ENCODE measurements at regions not wholly inside any gene's neighbourhood (a gene's known extent, or its start where the extent isn't known, plus 50 kb on each side); places are given as distances from the start of the nearest gene placed in this dataset.
"Not testable (repeated sequence)": the region's sequence is repeated elsewhere in the genome, so short reads cannot be mapped to it uniquely, and the experiment has no call there.

- H3K9me3 Mint-ChIP-seq; H3K27me3 Mint-ChIP-seq (ENCODE audit: low read depth); CTCF ChIA-PET; H3K36me3 Mint-ChIP-seq (ENCODE audit: low read depth); H3K27ac Mint-ChIP-seq; intact Hi-C loops (cut with micrococcal nuclease); H3K4me3 Mint-ChIP-seq; H3K4me1 Mint-ChIP-seq (ENCODE audit: low read depth): not testable (repeated sequence)
- DNase-seq: peak; percentile 3
Measured at GRCh38 chr9:40361018-40361417, 767.5 kb downstream of the FOXD4L6 start.

GRCh38 chr9:40330958-40331357, 797.5 kb downstream of the FOXD4L6 start:
- H3K36me3 Mint-ChIP-seq (ENCODE audit: low read depth); H3K9me3 Mint-ChIP-seq; H3K4me3 Mint-ChIP-seq; intact Hi-C loops (cut with micrococcal nuclease); H3K27me3 Mint-ChIP-seq (ENCODE audit: low read depth); H3K27ac Mint-ChIP-seq; DNase-seq; H3K4me1 Mint-ChIP-seq (ENCODE audit: low read depth); CTCF ChIA-PET: not testable (repeated sequence)

- H3K9me3 Mint-ChIP-seq; DNase-seq; H3K27me3 Mint-ChIP-seq (ENCODE audit: low read depth); intact Hi-C loops (cut with micrococcal nuclease); H3K36me3 Mint-ChIP-seq (ENCODE audit: low read depth); H3K4me1 Mint-ChIP-seq (ENCODE audit: low read depth); CTCF ChIA-PET; H3K4me3 Mint-ChIP-seq; H3K27ac Mint-ChIP-seq: not testable (repeated sequence)
Measured at GRCh38 chr9:40328907-40329306, 799.6 kb downstream of the FOXD4L6 start.

GRCh38 chr9:40326179-40326578, 802.3 kb downstream of the FOXD4L6 start:
- H3K36me3 Mint-ChIP-seq (ENCODE audit: low read depth); DNase-seq; H3K27ac Mint-ChIP-seq; H3K9me3 Mint-ChIP-seq; intact Hi-C loops (cut with micrococcal nuclease); H3K4me1 Mint-ChIP-seq (ENCODE audit: low read depth); CTCF ChIA-PET; H3K4me3 Mint-ChIP-seq; H3K27me3 Mint-ChIP-seq (ENCODE audit: low read depth): not testable (repeated sequence)

GRCh38 chr9:40322730-40323129, 805.8 kb downstream of the FOXD4L6 start:
- H3K4me1 Mint-ChIP-seq (ENCODE audit: low read depth); H3K27me3 Mint-ChIP-seq (ENCODE audit: low read depth); H3K9me3 Mint-ChIP-seq; H3K27ac Mint-ChIP-seq; H3K4me3 Mint-ChIP-seq; CTCF ChIA-PET; H3K36me3 Mint-ChIP-seq (ENCODE audit: low read depth); intact Hi-C loops (cut with micrococcal nuclease); DNase-seq: not testable (repeated sequence)

GRCh38 chr9:40321857-40322256, 806.6 kb downstream of the FOXD4L6 start:
- CTCF ChIA-PET; H3K4me3 Mint-ChIP-seq; H3K4me1 Mint-ChIP-seq (ENCODE audit: low read depth); H3K27me3 Mint-ChIP-seq (ENCODE audit: low read depth); H3K36me3 Mint-ChIP-seq (ENCODE audit: low read depth); DNase-seq; H3K27ac Mint-ChIP-seq; H3K9me3 Mint-ChIP-seq; intact Hi-C loops (cut with micrococcal nuclease): not testable (repeated sequence)

- CTCF ChIA-PET; DNase-seq; H3K36me3 Mint-ChIP-seq (ENCODE audit: low read depth); H3K4me1 Mint-ChIP-seq (ENCODE audit: low read depth); H3K9me3 Mint-ChIP-seq; H3K27ac Mint-ChIP-seq; intact Hi-C loops (cut with micrococcal nuclease); H3K27me3 Mint-ChIP-seq (ENCODE audit: low read depth); H3K4me3 Mint-ChIP-seq: not testable (repeated sequence)
Measured at GRCh38 chr9:40321204-40321603, 807.3 kb downstream of the FOXD4L6 start.

- CTCF ChIA-PET; intact Hi-C loops (cut with micrococcal nuclease); H3K36me3 Mint-ChIP-seq (ENCODE audit: low read depth); H3K9me3 Mint-ChIP-seq; H3K4me3 Mint-ChIP-seq; H3K27me3 Mint-ChIP-seq (ENCODE audit: low read depth); DNase-seq; H3K27ac Mint-ChIP-seq; H3K4me1 Mint-ChIP-seq (ENCODE audit: low read depth): not testable (repeated sequence)
Measured at GRCh38 chr9:40315215-40315614, 813.3 kb downstream of the FOXD4L6 start.

- H3K27ac Mint-ChIP-seq; CTCF ChIA-PET; H3K36me3 Mint-ChIP-seq (ENCODE audit: low read depth); H3K4me1 Mint-ChIP-seq (ENCODE audit: low read depth); H3K27me3 Mint-ChIP-seq (ENCODE audit: low read depth); H3K4me3 Mint-ChIP-seq; intact Hi-C loops (cut with micrococcal nuclease); H3K9me3 Mint-ChIP-seq; DNase-seq: not testable (repeated sequence)
Measured at GRCh38 chr9:40289999-40290398, 838.5 kb downstream of the FOXD4L6 start.
